NCI-H82 (cell line): ENCODE measurements at regions not wholly inside any gene's neighbourhood (a gene's known extent, or its start where the extent isn't known, plus 50 kb on each side); places are given as distances from the start of the nearest gene placed in this dataset.

Experiments
- DNase-seq: peaks from one replicate; lab custom pipeline; 2025; lab: John Stamatoyannopoulos, UW

DNA sequence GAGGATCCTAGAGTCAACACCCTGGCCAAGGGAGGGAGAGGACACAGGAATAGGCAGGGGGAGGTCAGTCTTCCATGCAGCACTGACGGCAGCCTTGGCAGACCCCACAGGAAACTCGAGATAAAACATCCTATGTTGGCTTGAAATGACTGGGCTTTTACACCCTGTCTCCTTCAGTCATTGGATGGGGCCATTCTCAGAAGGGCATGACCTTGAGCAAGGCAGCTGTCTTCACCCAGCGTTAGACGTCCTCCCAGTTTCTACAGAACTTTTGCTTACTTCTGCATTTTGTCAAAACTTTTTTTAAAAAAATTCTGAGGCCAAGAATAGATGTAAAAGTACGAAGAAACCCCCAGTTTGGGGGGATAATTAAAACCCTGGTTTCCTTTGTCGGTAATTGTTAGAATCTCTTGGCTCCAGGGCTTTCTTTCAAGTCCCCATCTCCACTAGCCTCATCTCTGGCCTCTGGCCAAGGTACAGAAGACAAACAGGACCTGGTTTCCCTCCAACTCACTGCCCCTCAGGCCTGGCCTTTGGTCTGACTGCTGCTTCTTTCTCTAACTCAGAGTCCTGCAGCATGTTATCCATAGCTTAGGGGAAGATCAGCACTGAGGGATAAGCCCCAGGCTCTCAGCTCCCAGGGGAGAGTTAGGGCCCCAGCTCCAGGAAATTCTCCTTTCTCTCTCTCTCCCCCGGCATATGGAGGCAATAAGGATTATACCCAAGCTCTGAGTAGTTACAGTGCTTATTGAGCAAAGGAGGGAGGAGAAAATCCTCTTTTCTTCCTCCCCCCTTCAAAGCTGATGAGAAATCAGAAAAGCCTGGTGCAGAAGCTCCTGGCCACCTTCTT, 51.6 kb upstream of the KCND3 start:
- peak; percentile 100 for DNase-seq

DNA sequence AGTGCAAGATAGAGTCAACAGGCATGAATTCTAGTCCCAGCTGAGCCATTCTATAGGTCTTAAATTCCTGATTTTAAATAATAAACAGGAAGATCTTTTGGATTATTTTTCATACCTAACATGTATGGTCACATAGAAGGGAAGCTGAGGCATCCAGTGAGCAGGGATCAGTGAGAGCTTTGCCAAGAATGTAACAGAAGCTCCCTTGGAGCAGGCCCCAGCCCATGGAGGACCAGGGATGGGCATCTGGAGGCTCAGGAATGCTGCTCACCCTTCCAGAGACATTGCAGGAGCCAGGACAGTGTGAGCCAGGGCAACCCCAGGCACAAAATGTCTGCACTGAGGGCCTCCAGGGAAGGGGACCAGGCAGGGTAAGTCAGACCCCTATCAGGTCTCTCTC, 54.4 kb upstream of the KCND3 start:
- no peak for DNase-seq

DNA sequence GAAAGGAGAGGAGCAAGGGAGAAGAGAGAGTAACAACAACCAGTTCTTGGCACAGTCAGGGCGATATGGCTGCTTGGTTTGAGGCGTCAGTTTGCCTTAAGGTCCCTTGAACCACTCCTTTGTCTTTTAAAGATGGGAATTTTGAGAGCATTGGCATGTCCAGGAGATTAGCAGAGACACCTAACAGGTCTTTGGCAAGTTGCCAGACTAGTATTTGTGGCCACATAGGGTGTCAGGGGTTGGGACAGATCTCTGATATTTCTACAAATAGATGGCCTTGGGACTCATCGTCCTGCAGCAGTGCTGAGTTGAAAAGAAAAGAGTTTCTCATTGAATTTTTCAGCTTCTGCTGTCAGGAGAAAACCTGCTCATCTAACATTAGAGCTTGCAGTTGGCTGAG, 55.3 kb upstream of the KCND3 start:
- peak; percentile 66 for DNase-seq

DNA sequence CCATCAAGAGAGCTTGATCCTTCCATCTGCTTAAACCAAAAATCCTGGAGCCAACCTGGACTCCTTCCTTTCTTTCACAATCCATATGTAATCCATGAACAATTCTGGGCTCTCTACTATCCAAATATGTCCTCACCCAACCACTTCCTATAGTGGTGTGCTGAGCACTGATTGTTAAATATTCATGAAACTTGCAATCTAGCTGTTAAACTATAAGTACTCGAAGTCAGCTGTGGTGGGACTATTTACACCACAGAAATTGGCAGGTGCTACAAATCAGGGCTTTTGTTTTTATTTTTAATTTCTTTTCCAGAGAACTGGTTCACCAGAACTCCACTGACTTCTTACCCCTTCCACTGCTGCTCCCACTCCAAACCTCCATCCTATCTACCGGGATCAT, 57.2 kb upstream of the KCND3 start:
- DNase-seq = no peak

DNA sequence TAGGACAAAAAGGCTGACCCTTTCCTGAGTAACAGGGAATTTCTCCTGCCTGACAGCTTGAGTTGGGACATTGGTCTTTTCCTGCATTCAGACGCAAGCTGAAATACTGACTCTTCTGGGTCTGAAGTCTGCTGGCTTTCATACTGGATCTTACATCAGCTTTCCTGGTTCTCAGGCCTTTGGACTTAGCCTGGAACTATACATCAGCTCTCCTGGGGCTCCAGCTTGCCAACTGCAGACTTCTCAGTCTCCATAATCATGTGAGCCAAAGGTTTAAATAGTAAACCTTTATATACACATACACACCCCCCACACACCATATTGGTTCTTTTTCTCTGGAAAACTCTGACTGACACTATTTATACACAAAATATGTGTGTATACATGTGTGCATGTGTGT, 59.0 kb upstream of the KCND3 start:
- DNase-seq = no peak

DNA sequence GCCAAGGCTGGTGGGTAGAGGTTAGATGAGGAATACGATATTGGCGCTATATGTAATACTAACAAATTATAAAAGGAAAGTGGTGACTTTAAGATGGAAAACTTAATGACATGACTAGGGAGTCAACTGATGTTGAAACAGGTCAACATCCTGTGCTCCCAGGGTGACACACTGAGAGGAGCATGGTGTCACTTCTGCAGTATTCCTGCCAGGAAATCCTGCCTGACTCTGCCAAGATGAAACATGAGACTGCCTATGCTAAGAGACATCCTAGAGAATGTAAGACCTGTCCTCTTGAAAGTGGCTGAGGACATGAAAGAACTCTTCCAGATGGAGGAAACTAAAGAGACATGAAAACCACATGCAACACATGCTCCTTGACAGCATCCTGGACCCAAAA, 65.0 kb upstream of the KCND3 start:
- no peak for DNase-seq

DNA sequence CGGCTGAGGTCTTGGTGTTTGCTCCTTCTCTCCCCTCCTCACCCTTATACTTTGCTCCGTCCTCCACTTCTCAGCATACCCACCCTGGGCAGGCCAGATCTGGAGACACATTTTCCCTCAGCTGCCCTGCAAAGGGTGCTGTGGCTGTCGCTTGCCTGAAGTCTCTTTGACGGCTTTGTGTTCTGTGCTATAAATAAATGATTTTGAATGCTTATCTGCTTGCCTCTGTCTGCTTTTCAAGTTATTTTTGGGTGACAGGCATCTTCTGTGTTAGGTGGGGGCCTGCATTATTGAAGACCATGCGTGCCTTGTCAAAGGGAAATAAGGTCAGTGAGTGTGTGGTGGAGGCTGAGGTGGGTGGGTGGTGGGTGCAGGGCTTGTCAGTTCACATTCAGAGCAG, 66.9 kb upstream of the KCND3 start:
- DNase-seq = no peak

DNA sequence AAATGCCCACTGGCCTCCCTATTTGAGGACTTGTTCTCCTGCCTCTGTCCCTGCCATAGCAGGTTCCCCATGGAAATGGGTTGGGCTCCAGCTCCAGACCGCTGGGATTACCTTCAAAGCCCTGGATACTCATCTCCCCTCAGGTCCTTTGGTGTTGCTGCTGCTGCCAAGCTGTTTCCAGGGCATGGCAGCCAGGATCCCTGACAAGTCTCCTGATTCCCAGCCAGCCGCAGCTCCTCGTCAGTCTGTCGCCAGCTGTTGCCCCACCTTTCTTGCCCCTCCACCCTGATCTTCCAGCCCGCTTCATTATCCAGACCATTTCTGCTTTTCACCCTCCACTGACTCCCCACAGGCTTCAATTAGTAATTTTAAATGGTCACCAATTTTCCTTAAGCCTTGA, 68.3 kb upstream of the KCND3 start:
- peak; percentile 50 for DNase-seq

DNA sequence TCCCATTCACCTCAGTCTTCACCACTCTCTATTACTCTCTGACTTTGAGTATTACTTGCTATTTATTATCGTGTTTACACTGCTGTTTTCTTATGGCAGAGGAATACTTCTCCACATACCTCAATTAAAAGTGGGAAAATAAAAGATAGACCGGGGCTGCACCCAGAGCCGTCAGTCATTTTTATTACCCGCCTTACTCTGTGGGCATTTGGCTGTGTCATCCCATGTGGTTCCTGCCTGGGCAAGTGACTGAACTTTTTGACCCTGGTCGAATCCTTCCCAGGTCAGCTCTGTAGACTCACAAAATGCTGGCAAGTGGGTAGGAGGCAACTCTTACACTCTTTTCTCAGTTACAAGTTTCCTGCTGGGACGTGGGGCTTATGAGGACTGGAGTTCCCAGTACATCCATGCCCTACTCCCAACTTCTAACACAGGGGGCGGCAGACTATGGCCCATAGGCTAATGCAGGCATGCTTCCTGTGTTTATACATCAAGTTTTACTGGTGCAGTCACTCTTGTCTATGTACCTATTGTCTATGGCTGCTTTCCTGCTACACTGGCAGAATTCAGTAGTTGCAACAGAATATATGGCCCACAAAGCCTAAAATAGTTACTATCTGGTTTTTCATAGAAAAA, 69.5 kb upstream of the KCND3 start:
- DNase-seq = no peak

DNA sequence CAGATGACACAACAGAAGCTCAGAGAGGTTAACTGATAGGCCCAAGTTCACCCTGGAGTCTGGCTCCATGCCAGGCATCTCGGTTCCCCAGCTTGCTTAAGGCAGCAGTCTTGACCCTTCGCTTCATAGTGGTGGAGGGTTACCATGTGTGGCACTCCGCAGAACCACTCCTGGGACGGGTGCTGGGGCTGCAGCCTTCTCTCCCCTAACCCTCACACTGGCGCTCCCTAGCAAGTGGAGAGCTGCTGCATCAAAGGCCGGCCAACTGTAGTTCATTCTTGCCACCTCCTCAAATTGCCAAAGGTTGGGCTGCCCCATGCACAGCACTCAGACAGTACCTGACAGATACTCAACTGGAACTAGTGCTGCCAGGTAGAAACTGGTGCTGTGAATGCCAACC, 70.2 kb upstream of the KCND3 start:
- no peak for DNase-seq

DNA sequence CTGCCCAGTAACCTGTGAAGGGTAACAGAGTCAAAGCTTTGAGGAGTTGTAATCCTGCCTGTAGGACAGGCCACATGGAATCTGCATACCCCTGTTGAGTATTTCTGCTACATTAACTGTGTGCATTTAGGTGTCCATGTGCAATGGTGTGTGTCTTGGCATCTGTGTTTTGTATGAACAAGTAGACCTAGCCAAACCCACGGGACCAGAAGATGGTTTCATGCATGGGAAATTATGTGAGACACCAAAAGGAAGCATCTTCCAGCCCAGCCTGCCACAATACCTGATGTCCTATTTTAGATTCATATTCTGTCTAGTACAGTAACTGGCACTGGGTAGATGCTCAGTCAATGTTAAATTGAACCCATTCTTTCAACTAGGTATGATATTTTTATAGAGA, 70.8 kb upstream of the KCND3 start:
- no peak for DNase-seq

DNA sequence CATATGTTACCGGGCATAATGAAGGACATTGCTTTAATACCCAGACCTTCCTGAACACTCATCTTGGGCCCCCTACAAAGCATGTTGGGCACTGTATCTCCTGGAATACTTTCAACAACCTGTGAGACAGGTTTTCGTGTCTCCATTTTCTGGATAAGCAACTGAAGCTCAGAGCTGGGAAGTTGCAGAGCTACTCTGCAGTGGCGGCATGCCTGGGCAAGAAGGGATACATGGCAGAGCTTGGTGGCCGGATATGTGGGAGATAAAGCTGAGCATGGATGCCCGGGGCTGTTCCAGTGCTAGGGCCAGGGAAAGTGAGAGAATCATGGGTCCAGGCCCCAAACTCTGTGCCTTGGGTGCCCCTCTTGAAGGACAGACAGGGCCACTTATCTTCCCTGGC, 71.6 kb upstream of the KCND3 start:
- no peak for DNase-seq

DNA sequence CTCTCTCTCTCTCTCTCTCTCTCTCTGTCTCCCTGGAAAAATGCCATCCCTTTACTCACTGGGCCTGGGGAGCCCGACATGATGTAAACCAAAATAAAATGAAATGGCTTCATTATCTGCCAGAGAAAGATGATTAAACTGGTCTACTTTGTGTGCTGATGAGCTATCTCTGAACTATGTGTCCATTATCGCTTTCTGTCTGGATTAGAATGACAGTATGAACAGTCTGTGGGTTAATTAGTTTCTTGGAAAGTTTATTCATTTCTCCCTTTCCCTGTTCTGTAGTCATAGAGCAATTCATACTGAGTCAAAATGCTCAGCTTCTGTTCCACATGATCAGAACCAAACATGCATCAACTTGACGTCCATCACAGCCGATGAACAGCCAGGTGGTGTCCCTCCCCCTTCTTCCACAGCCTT, 72.4 kb upstream of the KCND3 start:
- DNase-seq = no peak

DNA sequence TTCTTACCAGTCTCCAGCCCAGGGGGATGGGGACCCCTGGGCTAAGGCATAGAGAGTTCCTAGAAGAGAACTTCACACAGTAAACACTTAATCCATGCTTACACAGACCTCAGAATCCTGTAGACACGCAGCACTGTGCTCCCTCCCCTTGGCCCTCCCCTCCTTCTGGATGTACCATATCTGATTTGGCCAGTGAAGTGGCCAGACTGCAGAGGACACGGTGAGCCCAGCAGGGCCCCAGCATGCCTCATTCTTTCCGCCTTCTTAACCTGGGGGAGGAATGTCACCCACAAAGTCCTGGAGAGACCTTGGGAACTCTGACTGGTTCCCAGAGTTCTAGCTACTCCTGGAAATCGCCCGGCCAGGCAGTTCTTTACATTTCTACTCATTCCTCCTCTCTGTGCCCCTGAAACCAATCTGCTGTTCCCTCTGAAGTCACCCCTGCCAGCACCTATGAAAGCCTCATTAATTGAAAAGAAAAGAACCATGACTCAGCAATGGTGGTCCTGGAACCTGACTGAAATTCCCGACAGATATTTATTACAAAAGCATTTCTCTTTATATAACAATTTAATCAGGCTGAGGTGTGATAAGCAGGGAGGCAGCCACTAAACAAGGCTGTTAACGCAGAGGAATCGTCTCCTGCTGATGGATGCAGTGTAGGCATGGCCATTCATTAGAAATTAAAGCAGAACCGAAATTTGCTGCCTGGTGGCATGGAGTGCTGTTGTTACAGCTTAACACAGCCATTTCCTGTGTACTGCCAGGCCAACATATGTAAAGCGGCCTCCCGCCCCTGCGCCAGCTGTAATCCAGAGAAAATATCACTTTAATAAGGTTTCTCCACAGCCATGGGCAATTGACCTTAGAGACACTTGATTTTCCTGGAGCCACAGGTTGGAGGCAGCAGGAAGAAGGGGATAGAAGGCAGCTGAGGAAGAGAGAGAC, 74.6 kb upstream of the KCND3 start:
- no peak for DNase-seq

DNA sequence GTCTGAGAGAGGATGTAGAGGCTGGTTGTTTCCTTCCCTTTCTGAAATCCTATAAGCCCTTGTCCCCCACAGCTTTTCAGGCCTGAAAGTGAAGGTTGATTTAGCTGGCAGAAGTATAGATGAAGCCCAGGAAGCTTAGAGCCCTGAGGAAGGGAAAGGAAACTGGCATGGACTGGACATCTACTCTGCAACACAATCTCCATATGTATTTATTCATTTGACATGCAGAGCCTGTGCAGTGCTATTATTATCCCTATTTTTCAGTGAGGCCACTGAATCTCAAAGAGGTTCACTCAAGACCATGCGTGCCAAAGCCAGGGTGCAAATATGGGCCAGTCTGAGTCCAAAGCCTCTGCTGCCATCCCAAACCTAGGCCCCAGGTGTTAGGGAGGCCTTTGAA, 78.5 kb upstream of the KCND3 start:
- DNase-seq = no peak

DNA sequence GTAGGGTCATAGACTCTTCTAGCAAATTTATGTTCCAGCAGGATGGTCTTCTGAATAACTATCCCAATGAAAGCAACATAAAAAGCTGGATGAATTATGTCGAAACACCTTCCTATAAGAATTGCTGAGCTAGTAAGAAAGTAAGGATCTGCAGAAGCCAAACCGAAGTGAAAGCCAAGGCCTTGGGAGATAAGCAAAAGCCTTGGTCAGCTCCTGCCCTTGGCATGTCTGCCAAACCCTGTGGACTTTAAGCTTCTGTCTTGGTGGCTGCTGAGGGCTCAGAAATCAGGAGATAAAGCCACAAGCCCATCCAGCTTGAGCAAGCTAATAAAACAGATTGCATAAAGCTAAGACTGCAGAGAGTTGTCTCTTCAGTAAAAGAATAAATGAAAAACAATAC, 81.2 kb upstream of the KCND3 start:
- no peak for DNase-seq

DNA sequence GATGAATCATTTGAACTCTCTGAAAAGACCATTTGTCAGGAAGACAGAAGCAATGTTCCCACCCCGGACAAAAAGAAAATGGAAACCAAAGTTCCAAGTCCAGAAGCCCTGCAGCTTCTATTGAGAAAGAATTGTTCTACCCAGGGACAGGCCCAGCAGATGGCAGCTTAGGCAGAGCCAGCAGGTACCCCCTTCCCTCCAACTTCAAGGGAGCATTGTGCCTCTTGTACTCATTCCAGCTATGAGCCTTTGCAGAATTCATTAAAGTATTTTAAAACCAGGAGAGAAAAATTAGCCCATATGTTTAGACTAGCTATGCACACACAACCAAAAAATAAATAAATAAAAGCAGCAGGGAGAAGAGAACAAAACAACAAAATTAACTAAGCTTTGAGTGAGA, 85.2 kb upstream of the KCND3 start:
- no peak for DNase-seq

DNA sequence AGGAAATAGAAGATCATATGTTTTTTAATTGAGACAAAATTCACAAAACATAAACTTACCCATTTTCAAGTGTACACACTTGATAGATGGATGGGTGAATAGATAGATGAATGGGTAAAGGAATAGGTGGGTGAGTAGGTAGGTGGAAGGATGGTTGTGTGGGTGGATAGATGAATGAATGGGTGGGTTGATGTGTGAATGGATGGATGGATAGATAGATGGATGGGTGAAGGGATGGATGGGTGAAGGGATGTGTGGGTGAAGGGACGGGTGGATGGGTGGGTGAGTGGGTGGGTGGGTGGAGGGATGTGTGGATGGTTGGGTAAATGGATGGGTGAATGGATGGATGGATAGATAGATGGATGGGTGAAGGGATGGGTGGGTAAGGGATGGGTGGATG, 86.1 kb upstream of the KCND3 start:
- no peak for DNase-seq

DNA sequence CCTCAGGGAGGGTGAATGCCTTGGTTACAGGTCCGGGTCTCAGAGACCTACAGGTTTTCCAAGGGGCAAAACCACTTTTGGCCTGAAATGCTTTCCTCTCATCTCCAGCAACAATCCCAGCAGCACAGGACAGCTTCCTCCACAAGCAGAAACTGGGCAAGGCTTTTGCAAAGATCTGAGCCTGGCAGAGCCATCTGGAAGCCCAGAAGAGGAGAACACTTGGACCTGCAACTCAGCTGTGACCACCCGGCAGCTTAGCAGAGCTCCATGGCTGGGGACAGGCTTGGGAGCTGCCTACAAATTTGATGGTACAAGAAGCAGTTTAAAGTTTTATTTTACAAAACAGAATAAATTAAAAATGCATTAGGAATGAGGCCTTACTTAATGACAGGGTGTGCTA, 90.0 kb upstream of the KCND3 start:
- peak; percentile 33 for DNase-seq

DNA sequence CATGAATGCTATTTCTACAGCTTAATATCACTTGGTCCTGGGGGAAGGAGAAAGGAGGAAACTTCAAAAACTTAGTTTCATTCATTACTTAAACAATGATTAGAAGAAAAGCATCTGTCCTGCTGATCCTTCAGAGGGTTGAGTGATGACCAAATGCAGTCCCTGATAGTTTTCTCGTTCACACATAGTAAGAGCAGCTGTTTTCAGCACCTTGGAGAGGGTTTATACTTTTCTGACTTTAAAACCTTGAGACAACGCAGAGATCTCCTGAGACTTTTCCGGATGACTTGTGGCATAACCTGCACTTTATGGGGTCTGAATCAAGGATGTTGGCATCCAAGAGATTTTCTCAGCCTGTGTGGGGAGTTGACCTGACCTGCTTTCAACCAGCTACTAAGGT, 94.0 kb upstream of the KCND3 start:
- no peak for DNase-seq

DNA sequence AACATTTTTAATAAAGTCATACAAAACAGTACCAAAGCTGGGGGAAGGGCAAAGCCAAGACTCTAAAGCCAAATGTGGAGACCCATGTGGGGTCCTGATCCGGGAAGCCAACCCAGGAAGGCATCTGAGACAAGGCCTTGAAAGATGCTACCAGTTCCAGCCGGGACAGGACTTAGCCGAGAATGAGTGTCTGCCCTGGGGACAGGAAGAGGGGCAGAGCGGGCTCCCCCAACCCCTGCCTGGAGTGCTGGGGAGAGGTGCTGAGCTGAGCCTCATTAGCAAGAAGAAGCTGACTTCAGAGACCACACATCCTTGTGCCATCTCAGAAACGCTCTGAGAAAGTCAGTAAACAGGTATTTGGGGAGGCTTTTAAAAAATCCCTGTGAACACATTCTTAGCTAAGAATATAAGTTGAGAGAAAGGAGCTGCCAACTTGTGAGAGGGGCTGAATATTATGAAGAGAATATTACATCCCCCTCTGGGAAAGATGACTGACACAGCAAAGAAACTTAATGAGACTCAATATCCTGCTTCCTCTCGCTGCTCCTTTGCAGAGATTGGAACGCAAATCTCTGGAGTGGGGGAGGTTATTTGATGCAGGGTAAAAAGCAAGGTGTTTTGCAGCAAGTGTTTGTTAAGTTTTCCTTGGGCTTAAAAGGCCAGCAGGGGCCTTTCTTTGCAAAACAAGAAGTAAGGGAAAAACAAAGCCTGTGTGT, 103.3 kb upstream of the KCND3 start:
- DNase-seq = no peak

DNA sequence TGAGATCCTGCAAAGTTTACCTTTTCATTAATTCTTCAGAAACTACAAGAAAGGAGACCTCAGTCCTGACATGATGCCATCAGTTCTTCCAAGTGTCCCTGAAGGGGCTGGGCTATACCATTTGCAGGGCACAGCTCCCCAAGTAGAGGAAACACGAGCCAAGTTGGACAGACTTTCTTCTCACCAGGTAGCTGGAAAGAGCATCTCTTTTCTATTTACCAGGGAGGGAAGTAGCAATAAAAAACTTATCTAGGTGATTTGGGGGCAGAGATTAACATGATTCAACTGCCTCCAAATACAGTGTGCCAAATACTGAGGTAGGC, 103.9 kb upstream of the KCND3 start:
- no peak for DNase-seq
